H1 (cell line): ENCODE measurements at regions not wholly inside any gene's neighbourhood (a gene's known extent, or its start where the extent isn't known, plus 50 kb on each side); places are given as distances from the start of the nearest gene placed in this dataset.

Source experiments
- CTCF ChIA-PET: fragments of 300-600 bp; sonication (Branson Sonifier 250); formaldehyde crosslinking; loops from one replicate; lab custom pipeline; 2021; ENCODE audit not compliant: partially characterized antibody; lab: Charles Lee
- POLR2A ChIA-PET: fragments of 300-600 bp; sonication (Branson Sonifier 250); formaldehyde crosslinking; loops from one replicate; lab custom pipeline; 2021; ENCODE audit warnings: inconsistent platforms; ENCODE audit not compliant: partially characterized antibody; lab: Charles Lee
- DNase-seq, 2 experiments: peaks; one replicate each; pipeline versions ENCODE4 v3.0.0 to v3.0.0-alpha.2; 2010 to 2022; ENCODE audit warnings: low spot score in 2 of 2, low read depth in 1 of 2, mixed read lengths in 1 of 2
- FAIRE-seq: peaks from 2 replicates; lab custom pipeline; 2011; peaks lifted over from hg19 to GRCh38; lab: Jason Lieb, UNC
- H2AFZ ChIP-seq: 2 replicates; pipeline ENCODE4 v1.8.1; 2012; ENCODE audit warnings: low read length, inconsistent platforms
- H2AK5ac ChIP-seq: 2 replicates; pipeline ENCODE4 v1.6.1; 2013; ENCODE audit warnings: low read depth, low read length
- H2BK120ac ChIP-seq: replicated peaks from 2 replicates; pipeline ENCODE3; 2013; ENCODE audit warnings: low read depth, low read length, inconsistent platforms
- H2BK12ac ChIP-seq: 2 replicates; pipeline ENCODE4 v1.6.1; 2013; ENCODE audit warnings: low read depth, low read length
- H2BK15ac ChIP-seq: 2 replicates; pipeline ENCODE4 v1.6.1; 2013; ENCODE audit warnings: low read length
- H2BK20ac ChIP-seq: 2 replicates; pipeline ENCODE4 v1.6.1; 2013; ENCODE audit warnings: low read length
- H2BK5ac ChIP-seq: 2 replicates; pipeline ENCODE4 v1.6.1; 2013; ENCODE audit warnings: low read depth, low read length
- H3K14ac ChIP-seq: 2 replicates; pipeline ENCODE4 v1.6.1; 2013; ENCODE audit warnings: inconsistent platforms; ENCODE audit not compliant: insufficient read length
- H3K18ac ChIP-seq: 2 replicates; pipeline ENCODE4 v1.6.1; 2013; ENCODE audit warnings: low read length; ENCODE audit errors: extremely low read depth
- H3K23ac ChIP-seq: 2 replicates; pipeline ENCODE4 v1.6.1; 2013; ENCODE audit warnings: inconsistent platforms; ENCODE audit not compliant: insufficient read length
- H3K23me2 ChIP-seq: 2 replicates; pipeline ENCODE4 v1.6.1; 2013; ENCODE audit warnings: low read depth, low read length
- H3K27ac ChIP-seq: 2 replicates; pipeline ENCODE4 v1.6.1; 2011; ENCODE audit warnings: low read depth, low read length, inconsistent platforms
- H3K27me3 ChIP-seq, 4 experiments: replicated peaks in 1 of 4; 1 replicate in 1 of 4; 2 replicates in 3 of 4; pipeline versions ENCODE4 v1.6.1 to v1.8.1; 2011 to 2013; ENCODE audit warnings: low read length in 3 of 4, mild to moderate bottlenecking in 3 of 4, inconsistent platforms in 2 of 4, mixed read lengths in 2 of 4, moderate library complexity in 1 of 4; ENCODE audit not compliant: control insufficient read depth in 3 of 4, insufficient read depth in 3 of 4; ENCODE audit errors: extremely low read depth in 1 of 4
- H3K36me3 ChIP-seq, 4 experiments: 2 replicates each; pipeline versions ENCODE4 v1.6.1 to v1.8.1; 2011 to 2013; ENCODE audit warnings: mild to moderate bottlenecking in 4 of 4, low read length in 3 of 4, moderate library complexity in 2 of 4, control low read depth in 1 of 4, inconsistent platforms in 1 of 4; ENCODE audit not compliant: insufficient read depth in 4 of 4, control insufficient read depth in 2 of 4
- H3K4ac ChIP-seq: replicated peaks from 2 replicates; pipeline ENCODE3; 2013; ENCODE audit warnings: low read length, low read depth, mixed read lengths, inconsistent platforms; ENCODE audit not compliant: insufficient read length
- H3K4me1 ChIP-seq, 4 experiments: replicated peaks in 1 of 4; 1 replicate in 1 of 4; 2 replicates in 3 of 4; pipeline versions ENCODE4 v1.6.1 to v1.8.1; 2011 to 2013; ENCODE audit warnings: low read length in 3 of 4, inconsistent platforms in 2 of 4, mixed read lengths in 1 of 4; ENCODE audit not compliant: insufficient read depth in 4 of 4, control insufficient read depth in 3 of 4
- H3K4me2 ChIP-seq, 2 experiments: 2 replicates each; pipeline versions ENCODE4 v1.6.1 to v1.8.1; 2011 to 2013; ENCODE audit warnings: low read depth in 2 of 2, low read length in 2 of 2, control low read depth in 1 of 2, inconsistent platforms in 1 of 2, mild to moderate bottlenecking in 1 of 2; ENCODE audit not compliant: insufficient read depth in 1 of 2
- H3K4me3 ChIP-seq, 4 experiments: fragments of 200-600, 300-600 bp in 1 of 4; sonication (generic), shearing (Covaris generic), sonication (Bioruptor Twin) in 1 of 4; 2 replicates each; pipeline versions ENCODE4 v1.5.1 to v1.8.1; 2011 to 2016; ENCODE audit warnings: low read length in 4 of 4, low read depth in 3 of 4, control low read depth in 2 of 4, inconsistent platforms in 2 of 4, mild to moderate bottlenecking in 2 of 4, mixed read lengths in 1 of 4, moderate library complexity in 1 of 4; ENCODE audit not compliant: insufficient read depth in 2 of 4; ENCODE audit errors: extremely low read depth in 1 of 4
- H3K56ac ChIP-seq: replicated peaks from 2 replicates; pipeline ENCODE3; 2013; ENCODE audit warnings: low read depth, mild to moderate bottlenecking, mixed read lengths, low read length, inconsistent platforms; ENCODE audit not compliant: insufficient read length
- H3K79me1 ChIP-seq: 2 replicates; pipeline ENCODE4 v1.6.1; 2013; ENCODE audit warnings: low read depth, low read length, control low read depth
- H3K79me2 ChIP-seq, 2 experiments: 2 replicates each; pipeline versions ENCODE4 v1.6.1 to v1.8.1; 2012 to 2013; ENCODE audit warnings: low read length in 2 of 2, mild to moderate bottlenecking in 2 of 2, inconsistent platforms in 1 of 2; ENCODE audit not compliant: insufficient read depth in 2 of 2, control insufficient read depth in 1 of 2
- H3K9ac ChIP-seq, 4 experiments: replicated peaks in 1 of 4; 1 replicate in 1 of 4; 2 replicates in 3 of 4; pipeline versions ENCODE4 v1.6.1 to v1.8.1; 2011 to 2013; ENCODE audit warnings: low read depth in 3 of 4, low read length in 3 of 4, control low read depth in 2 of 4, mild to moderate bottlenecking in 2 of 4, moderate library complexity in 2 of 4, inconsistent platforms in 1 of 4; ENCODE audit errors: extremely low read depth in 1 of 4
- H3K9me3 ChIP-seq, 2 experiments: 2 replicates each; pipeline versions ENCODE4 v1.6.1 to v1.8.1; 2012 to 2013; ENCODE audit warnings: mild to moderate bottlenecking in 2 of 2, moderate library complexity in 2 of 2, control low read depth in 1 of 2, inconsistent platforms in 1 of 2, low read depth in 1 of 2, low read length in 1 of 2, mixed read lengths in 1 of 2; ENCODE audit not compliant: insufficient read depth in 2 of 2
- H4K20me1 ChIP-seq, 2 experiments: replicated peaks in 1 of 2; 2 replicates each; pipeline versions ENCODE3 to v1.8.1; 2011 to 2013; ENCODE audit warnings: inconsistent platforms in 2 of 2, low read length in 2 of 2, mild to moderate bottlenecking in 1 of 2; ENCODE audit not compliant: insufficient read depth in 2 of 2, control insufficient read depth in 1 of 2
- H4K5ac ChIP-seq: 2 replicates; pipeline ENCODE4 v1.6.1; 2013; ENCODE audit warnings: low read length, low read depth, mixed read lengths, inconsistent platforms; ENCODE audit not compliant: insufficient read length
- H4K8ac ChIP-seq: 2 replicates; pipeline ENCODE4 v1.8.0; 2013; ENCODE audit warnings: mild to moderate bottlenecking, moderate library complexity, low read length, inconsistent platforms; ENCODE audit not compliant: insufficient read depth; ENCODE audit errors: extremely low read depth
- H4K91ac ChIP-seq: replicated peaks from 2 replicates; pipeline ENCODE3; 2013; ENCODE audit warnings: low read length, mixed read lengths, inconsistent platforms; ENCODE audit not compliant: insufficient read length
- CBX8 ChIP-seq: fragments of 300-800, 300-1000 bp; sonication (generic); IDR thresholded peaks from 2 replicates; pipeline ENCODE4 v1.7.1; 2016; ENCODE audit warnings: low read depth, low read length, borderline replicate concordance
- CEBPB ChIP-seq: IDR thresholded peaks from 2 replicates; pipeline ENCODE4 v1.6.1; 2012; ENCODE audit warnings: low read depth, low read length
- CHD1 ChIP-seq: IDR thresholded peaks from 2 replicates; pipeline ENCODE4 v1.6.1; 2012; ENCODE audit warnings: low read depth, low read length, improper control_type of control experiment
- CREB1 ChIP-seq: IDR thresholded peaks from 2 replicates; pipeline ENCODE4 v1.6.1; 2012; ENCODE audit warnings: inconsistent platforms
- EP300 ChIP-seq, 2 experiments: IDR thresholded peaks; 1 replicate in 1 of 2; 2 replicates in 1 of 2; pipeline ENCODE4 v1.6.1; 2011 to 2012; ENCODE audit warnings: low read depth in 2 of 2, low read length in 2 of 2, mild to moderate bottlenecking in 2 of 2, borderline replicate concordance in 1 of 2, inconsistent platforms in 1 of 2, moderate library complexity in 1 of 2
- EZH2 ChIP-seq: fragments of 200-600 bp; sonication (generic); IDR thresholded peaks from 2 replicates; pipeline ENCODE4 v1.7.1; 2012; ENCODE audit warnings: low read depth, mild to moderate bottlenecking, moderate library complexity, low read length, inconsistent platforms; ENCODE audit not compliant: severe bottlenecking
- KDM5A ChIP-seq: fragments of 200-600 bp; IDR thresholded peaks from 2 replicates; pipeline ENCODE4 v1.7.1; 2012; ENCODE audit warnings: mild to moderate bottlenecking, low read length, inconsistent platforms, mixed read lengths
- NRF1 ChIP-seq: IDR thresholded peaks from 2 replicates; pipeline ENCODE4 v1.6.1; 2011; ENCODE audit warnings: mild to moderate bottlenecking, low read depth, low read length, improper control_type of control experiment
- SIX5 ChIP-seq: IDR thresholded peaks from 2 replicates; pipeline ENCODE4 v1.6.1; 2011; ENCODE audit warnings: mild to moderate bottlenecking, low read depth, low read length
- SP4 ChIP-seq: IDR thresholded peaks from 2 replicates; pipeline ENCODE4 v1.6.1; 2012; ENCODE audit warnings: low read length, inconsistent platforms
- SRF ChIP-seq: IDR thresholded peaks from 2 replicates; pipeline ENCODE4 v1.6.1; 2011; ENCODE audit warnings: mild to moderate bottlenecking, low read depth, low read length, moderate library complexity
- TBP ChIP-seq: IDR thresholded peaks from 2 replicates; pipeline ENCODE4 v1.6.1; 2011; ENCODE audit warnings: low read depth, low read length, improper control_type of control experiment
- TCF12 ChIP-seq: IDR thresholded peaks from 2 replicates; pipeline ENCODE4 v1.6.1; 2011; ENCODE audit warnings: low read depth, mild to moderate bottlenecking, low read length
- ZNF274 ChIP-seq: IDR thresholded peaks from 2 replicates; pipeline ENCODE4 v1.7.0; 2012; ENCODE audit warnings: low read length, borderline replicate concordance; ENCODE audit errors: extremely low read depth
- WGBS, 2 experiments: shearing (Covaris generic) in 1 of 2; methylation state at CpG; one replicate each; pipeline versions ENCODE4 v1.1.6 to v1.1.7; 2013 to 2015; ENCODE audit warnings: low lambda C conversion rate in 2 of 2, mixed read lengths in 2 of 2, inconsistent platforms in 1 of 2, low coverage in 1 of 2, missing lambda C conversion rate in 1 of 2; ENCODE audit not compliant: insufficient replicate concordance in 2 of 2, insufficient coverage in 1 of 2, insufficient read length in 1 of 2; ENCODE audit errors: extremely low coverage in 1 of 2, missing lambda C conversion rate in 1 of 2; 5-methylcytosine and 5-hydroxymethylcytosine counted together
- TF ChIP-seq, protein P1 (sequence below): IDR thresholded peaks from 2 replicates; pipeline ENCODE4 v1.6.1; 2012; ENCODE audit warnings: low read length, inconsistent platforms

- no peaks in the 10 kb centered on the region for H3K79me2 ChIP-seq
- peaks cover 2% of the 10 kb centered on the region; the same call in 1 of the 2 replicates for H3K23me2 ChIP-seq
- H2BK12ac ChIP-seq, result no peak overlapping the region
- DNase-seq (no peak), FAIRE-seq (no peak)
- ChIA-PET POLR2A (no interaction called here), CTCF (no interaction called here)
- no peak overlapping the region for H2AK5ac ChIP-seq
- WGBS, 2 experiments, result 100% methylated on average over 1 of the region's 1 CpG; no CpG with 5 or more reads in 1 of the 2 experiments
- no peak overlapping the region for H3K18ac ChIP-seq
- H2BK5ac ChIP-seq, result no peak overlapping the region
- H4K91ac ChIP-seq, result no peak overlapping the region
- H2AFZ ChIP-seq, result no peak overlapping the region
- H4K8ac ChIP-seq, result no peak overlapping the region
- H3K9ac ChIP-seq, result no peak overlapping the region
- no peaks in the 10 kb centered on the region for H3K27me3 ChIP-seq
- H3K56ac ChIP-seq, result no peak overlapping the region
- H4K20me1 ChIP-seq, result no peaks in the 10 kb centered on the region
- H2BK120ac ChIP-seq, result no peak overlapping the region
- no peaks in the 10 kb centered on the region for H3K79me1 ChIP-seq
- no peaks in the 10 kb centered on the region for H3K9me3 ChIP-seq
- H3K36me3 ChIP-seq, result no peaks in the 10 kb centered on the region
- H2BK20ac ChIP-seq, result no peak overlapping the region
- no peak overlapping the region for H3K4me3 ChIP-seq
- no peaks in the 10 kb centered on the region for H3K4me1 ChIP-seq
- no peak overlapping the region for H3K4ac ChIP-seq
- no peak overlapping the region for H2BK15ac ChIP-seq
- H3K14ac ChIP-seq, result no peak overlapping the region
- H3K23ac ChIP-seq, result no peak overlapping the region
- H3K27ac ChIP-seq, result no peak overlapping the region
- H4K5ac ChIP-seq, result no peak overlapping the region
- H3K4me2 ChIP-seq, result no peak overlapping the region
- TF ChIP-seq EZH2, result no peak
- TF ChIP-seq CBX8, result no peak
- TF ChIP-seq TBP, result no peak
- TF ChIP-seq TCF12, result no peak
- no peak for TF ChIP-seq NRF1
- no peak for TF ChIP-seq KDM5A
- TF ChIP-seq, protein P1, sequence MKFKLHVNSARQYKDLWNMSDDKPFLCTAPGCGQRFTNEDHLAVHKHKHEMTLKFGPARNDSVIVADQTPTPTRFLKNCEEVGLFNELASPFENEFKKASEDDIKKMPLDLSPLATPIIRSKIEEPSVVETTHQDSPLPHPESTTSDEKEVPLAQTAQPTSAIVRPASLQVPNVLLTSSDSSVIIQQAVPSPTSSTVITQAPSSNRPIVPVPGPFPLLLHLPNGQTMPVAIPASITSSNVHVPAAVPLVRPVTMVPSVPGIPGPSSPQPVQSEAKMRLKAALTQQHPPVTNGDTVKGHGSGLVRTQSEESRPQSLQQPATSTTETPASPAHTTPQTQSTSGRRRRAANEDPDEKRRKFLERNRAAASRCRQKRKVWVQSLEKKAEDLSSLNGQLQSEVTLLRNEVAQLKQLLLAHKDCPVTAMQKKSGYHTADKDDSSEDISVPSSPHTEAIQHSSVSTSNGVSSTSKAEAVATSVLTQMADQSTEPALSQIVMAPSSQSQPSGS, result no peak
- TF ChIP-seq CREB1, result no peak
- TF ChIP-seq ZNF274, result no peak
- TF ChIP-seq SP4, result no peak
- TF ChIP-seq EP300 (IDR thresholded peaks at IDR 0.05; ENCODE audit: borderline replicate concordance in 1 of 2, low read depth in 2 of 2, low read length in 2 of 2), result no peak
- TF ChIP-seq CEBPB, result no peak
- TF ChIP-seq SIX5, result no peak
- no peak for TF ChIP-seq CHD1
- TF ChIP-seq SRF, result no peak
Observed at GRCh38 chr2:107281637-107282036, 395.7 kb upstream of the ST6GAL2 start.
